ENCODE measurements at regions not wholly inside any gene's neighbourhood (a gene's known extent, or its start where the extent isn't known, plus 50 kb on each side); places are given as distances from the start of the nearest gene placed in this dataset.

DNA sequence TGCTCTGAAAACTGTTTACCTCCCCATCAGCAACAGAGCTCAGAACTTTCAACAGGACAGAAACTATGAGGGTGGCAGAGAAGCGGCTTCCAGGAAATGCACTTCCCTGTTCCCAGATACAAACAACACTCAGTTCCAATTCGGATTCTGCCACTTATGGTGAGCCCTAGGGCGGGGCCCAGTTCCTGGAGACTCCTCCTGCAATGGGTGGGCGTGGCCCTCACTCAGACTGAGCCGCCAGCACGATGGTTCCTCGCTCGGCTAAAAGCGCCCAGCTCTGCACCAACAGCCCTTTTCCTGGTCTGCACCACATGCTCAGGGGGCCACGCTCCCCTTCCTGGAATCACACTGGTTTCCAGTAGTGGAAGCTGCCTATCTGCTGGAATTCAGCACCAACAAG, 314.1 kb downstream of the CTTN start:
- DNase-seq: no peak

DNA sequence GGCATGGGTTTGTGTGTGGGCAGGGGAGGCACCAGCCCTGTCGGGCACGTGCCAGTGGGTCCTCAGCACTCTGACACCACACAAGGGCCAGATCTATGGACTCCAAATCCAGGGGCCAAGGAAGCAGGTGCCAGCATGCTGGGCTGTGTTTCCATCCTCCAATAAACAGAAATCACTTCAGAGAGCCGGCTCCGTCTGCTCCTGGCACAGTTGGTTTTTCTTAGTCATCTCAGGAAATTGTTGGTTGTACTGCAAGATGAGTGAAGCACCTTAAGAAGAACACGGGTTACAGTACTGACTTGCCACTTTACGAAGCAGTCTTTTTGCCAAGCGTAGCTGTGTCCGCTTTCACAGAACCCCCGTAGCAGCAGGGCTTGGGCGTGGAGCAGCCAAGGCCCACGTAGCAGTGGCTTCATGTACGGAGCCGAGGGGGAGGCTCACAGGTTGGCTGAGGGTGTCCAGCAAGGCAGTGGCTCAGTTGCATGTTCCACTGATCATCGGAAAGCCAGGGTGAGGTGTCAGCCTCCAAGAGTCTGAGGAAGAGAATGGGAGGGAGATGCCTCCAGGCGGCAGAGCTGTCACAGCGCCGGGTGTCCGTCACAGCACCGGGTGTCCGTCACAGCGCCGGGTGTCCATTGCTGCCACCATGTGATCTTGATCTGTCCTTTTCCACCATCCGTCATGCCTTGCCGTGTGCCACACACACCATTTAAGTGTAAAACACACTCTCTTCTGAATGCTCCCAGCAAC, 314.9 kb downstream of the CTTN start:
- no peak for DNase-seq

DNA sequence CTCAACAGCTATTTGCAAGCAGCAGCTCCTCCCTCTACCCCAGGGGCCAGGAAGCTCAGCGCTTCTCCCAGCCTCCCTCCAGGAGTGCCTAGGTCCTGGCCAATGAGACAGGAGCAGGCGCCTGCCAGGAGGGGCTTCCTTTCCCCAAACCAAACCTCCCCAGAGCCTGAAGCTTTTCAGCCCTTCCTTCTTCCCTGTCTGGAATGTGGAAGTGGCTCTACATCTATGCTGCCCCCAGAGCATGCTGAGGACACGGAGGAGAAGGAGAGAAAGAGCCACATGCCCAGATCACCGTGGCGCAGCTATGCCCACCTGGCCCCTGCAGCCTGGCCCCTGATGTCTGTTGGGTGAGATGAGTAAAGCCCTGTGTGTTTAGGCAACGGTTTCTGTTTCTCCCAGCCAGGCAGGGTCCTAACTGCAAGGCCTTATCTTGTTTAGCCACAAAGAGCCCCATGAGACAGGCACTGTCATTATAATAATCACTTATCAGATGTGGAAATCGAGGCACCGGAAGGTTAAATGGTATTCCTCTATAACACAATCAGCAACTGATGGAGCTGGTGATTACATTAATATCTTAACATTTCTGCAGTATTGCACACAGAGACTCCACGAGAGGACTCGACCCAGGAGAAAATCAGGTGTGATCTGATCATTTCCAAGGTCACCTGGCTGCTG, 315.8 kb downstream of the CTTN start:
- DNase-seq: no peak

DNA sequence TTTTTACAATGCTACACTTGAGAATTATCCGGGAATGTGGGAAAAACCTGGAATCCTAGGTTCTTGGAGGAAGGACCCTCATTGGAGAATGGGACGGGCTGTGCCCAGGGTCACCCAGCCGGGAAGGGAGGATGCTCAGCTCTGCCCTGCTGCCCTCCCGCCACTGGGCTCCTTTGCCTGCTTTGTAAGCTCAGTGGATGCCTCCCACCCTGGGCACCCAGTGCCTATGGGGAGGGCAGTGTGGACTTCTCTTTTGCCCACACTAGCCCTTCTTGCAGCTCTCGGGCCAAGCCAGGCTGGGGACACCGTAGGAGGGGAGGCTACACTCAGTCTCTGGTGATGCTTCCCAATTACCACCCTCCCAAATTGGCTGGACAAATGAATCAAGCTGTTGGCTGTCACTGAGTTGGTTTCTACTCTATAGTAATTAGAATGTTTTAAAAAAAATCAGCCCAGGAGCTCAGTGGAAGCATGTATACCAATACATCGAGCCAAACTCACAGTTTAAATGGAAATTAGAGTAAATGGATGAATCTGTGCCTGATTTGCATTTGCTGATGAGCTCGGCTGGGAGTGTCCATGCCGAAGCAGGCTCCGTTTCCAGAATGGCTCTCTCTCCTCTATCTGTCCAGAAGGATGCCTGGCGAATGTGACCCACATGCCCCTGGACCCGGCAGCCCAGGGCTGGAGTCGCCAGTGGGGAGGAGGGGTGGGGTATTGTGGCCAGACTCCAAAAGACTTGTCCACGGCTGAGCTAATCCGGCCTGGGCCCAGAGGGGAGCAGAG, 317.0 kb downstream of the CTTN start:
- DNase-seq: no peak

DNA sequence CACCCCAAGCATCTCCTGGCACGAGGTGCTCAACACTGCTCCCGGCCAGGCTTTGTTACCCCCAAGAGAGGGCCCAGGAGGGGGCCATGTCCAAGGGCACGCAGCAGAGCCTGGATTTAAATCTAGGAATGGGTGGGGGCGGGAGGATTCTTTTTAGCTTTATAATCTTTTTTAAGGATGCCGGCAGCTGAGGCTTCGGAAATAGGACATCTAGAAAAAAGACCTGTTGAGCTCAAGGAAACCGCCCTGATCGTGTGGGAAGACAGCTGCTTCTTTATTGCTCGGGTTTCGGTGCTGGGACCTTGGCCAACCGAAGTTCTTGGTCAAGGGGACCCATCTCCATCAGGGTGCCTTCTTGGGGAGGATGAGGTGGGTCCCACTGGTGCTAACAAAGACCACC, 317.9 kb downstream of the CTTN start:
- no peak for DNase-seq

DNA sequence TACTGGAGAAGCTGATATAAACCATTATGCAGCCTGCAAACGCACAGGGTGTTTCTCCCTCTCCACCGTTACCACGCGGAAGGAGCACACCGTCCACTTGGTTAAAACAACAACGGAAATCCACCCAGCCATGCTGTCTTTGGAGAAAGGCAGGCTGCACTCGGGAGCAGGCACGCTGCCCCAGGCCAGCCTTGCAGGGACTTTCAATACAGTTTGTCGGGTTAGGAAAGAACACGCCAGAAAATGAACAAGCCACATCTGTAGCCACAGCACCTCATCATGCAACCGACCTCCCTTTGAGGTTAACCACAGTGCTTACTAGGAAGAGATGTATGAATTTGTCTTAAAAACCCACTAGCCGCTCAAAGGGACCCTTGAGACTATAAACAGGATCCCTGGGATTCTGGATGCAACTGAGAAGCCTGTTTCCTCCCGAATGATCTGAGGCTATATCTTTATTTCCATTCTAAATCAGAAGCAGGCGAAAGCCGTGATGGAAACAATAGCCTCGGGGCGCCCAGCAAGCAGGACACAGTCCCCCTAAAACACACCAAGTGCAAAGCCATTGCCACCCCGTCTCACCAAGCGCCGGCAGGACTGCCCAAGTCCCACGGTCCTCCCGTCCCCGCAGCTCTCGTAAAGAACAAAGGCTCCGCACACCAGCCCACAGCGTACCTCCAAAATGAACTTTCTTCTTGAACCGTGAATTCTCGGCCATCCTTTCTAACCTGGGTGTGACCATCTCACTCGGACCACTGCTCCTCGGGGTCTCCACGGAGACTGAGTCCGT, 318.9 kb downstream of the CTTN start:
- DNase-seq: no peak

DNA sequence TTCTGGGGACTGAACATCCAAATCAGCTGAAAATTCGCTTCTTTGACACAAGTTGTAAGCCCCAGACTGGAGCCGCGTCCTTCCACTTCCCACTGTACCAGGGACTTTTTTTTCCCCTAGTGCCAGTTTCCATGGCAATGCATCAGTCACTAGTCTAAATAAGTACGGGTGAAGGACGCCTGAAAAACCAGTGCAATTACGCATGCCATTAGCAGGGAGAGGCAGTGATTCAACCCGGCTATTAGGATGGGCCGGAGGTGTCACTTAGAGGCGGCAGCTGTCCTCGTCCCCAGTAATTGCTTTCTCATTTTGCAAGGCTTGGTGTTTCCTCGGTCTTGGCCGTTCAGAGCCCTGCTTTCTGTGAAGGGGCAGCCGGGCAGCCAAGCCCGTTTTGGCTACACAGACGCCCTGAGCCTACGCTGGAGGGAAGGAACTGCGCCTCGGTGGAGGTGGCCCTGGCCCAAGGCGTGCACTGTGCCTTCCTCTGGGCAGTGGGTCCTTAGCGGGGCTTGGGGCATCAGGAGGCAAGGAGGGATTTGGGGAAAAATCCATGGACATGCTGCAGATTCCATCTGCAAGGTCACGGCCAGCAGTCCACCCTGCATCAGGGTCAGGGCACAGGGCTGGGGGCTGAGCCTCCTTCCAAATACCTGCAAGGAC, 319.7 kb downstream of the CTTN start:
- DNase-seq: no peak

DNA sequence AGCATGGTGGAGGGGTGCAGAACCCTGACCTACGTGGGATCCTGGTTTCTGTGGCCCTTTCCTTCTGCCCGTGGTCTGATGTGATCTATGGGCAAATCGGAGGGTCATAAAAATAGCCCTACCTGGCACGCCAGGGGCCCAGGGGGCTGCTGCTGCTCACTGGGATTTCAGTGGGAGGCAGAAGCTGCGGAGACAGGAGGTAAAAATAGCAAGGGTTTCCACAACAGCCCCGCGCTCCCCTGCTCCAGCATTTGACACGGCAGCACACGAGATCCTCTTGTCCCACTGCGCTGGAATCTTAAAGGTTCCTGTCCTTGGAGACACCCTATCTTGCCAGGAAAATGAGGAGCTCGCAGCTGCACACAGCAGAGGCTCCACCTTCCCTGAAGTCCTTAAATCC, 321.2 kb downstream of the CTTN start:
- DNase-seq: no peak

DNA sequence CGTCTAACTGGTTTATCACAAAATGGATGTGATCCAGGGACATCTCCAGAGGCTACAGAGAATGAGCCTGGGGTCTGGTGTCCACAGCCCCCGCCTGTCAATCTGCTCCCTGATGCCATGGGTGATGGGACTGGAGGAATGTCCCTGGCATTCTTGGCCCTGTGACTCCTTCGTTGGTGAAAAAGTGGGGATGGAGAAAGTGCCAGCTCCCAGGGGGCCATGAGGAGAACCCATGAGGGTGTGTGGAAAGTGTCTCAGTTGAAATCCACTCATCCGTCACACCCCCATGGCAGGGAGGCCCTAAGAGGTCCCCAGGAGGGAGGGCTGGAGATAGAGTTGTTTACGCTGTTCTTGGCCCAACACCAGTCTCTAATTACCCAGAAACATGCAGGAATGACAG, 322.0 kb downstream of the CTTN start:
- no peak for DNase-seq

DNA sequence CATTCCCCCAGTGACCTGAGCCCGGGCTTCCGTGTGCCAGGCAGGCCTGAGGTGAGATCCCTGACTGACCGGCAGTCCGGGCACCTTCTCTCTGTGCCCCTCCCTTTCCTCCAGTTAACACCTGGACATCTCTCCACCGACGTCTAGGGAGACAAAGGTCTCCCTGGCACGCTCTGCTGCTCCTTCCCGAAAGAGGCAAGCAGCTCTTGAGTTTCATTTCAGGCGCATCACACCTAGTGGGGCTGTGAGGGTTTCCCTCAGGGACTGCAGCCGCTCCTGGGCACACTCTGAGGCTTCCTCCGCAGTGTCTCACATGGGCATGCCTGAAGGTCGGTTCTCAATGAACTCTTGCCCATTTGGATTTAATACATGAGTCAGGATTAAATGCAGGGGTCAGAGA, 322.7 kb downstream of the CTTN start:
- no peak for DNase-seq

DNA sequence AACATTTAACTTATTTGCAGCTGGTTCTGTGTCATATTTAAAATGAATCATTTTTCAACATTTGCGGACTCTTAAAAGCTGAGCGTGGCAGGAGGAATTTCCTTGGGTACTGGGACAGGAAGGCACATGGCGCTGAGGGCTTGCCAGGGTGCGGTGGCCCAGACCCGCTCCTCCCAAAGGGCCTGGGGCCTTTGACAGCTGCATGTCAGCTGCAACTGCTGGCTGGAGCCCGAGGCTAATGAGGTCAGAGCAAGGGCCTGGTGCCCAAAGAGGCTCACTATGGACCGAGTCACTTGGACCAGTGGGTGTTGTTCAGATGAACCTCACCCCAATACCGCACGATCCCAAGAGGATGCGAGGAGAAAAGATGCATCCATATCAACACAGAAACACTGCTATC, 326.9 kb downstream of the CTTN start:
- no peak for DNase-seq

DNA sequence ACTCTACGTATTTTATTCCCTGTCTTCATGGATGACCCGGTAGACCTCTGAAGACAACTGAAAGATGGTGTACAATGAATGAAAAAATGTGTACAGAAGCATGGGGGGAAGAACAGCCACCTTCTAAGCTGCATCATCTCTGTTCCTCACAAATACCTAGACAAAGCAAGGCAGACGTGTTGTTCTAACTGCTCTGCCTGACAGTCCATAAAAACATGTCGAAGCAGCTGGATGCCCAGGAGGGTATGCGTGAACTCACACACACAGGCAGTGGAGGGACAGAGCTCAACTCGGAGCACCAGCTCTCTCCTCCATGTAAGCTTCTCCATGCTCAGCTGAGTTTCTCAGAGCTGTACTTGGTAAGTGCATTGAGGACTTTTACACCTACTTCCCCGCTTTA, 327.4 kb downstream of the CTTN start:
- no peak for DNase-seq

DNA sequence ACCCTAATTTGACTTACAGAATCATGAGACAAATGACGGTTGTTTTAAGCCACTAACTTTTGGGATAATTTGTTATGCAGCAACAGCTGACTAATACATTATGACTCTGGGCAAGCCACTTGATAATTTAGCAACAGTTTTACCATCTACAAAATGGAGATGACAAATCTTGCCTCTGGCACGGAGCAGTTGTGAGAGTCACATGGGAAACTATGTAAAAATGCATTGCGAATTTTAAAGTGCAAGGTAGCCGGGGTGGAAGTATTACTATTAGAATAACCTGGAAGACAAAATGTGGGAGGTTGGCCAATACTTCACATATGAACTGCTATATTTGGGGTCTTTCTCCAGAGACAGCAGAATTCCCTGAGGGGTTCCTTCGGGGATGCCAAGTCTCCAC, 328.7 kb downstream of the CTTN start:
- DNase-seq: no peak

DNA sequence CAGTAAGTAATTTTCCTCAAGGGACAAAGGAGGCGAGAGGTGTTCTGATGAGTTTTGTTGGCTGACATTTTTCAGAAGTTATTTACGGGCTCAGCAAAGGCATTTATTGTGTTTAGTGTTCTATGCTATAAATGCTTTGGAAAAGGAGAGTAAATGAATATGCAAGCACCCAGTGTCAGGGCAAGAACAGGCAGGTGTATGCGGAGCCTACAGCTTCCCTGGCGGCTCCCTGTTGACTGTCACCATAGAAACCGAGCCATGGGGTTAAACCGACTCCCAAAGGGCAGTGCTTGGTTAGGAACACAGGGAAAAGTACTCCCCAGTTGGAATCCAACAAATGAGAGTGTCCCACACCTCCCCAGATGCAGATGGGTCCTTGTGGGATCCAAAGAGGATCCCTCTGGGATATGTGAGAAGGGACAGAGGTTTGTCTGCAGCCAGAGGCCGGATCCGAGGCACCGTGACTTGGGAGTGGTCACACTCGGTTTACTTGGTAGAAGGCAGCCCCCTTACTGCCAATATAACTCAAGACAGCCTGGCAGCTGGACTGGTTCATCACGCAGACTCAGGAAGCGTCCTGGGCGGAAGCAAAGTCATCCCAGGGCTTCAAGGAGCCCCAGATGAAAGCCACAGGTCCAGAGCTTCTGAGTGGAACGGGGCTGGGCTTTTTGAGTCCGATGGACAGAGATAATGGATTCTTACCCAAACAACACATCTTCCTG, 329.7 kb downstream of the CTTN start:
- DNase-seq: no peak

DNA sequence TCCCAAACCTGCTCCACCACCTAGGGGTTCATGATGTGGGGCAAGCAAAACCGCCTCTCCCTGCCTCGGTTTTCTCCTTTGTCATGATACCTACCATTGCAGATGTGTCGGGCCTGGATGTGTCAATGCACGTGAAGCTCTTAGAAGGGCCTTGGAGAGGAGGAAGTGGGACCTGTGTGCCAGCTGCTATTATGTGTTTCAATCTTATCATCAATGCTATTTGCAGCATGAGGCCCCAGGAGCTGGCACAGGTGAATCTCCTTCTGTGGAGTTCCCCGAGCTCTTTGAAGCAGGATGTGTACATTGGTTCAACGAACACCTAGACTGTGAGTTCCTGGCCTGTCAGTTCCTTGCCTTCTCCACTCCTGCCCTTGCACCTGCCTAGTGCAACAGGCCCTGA, 331.6 kb downstream of the CTTN start:
- no peak for DNase-seq

DNA sequence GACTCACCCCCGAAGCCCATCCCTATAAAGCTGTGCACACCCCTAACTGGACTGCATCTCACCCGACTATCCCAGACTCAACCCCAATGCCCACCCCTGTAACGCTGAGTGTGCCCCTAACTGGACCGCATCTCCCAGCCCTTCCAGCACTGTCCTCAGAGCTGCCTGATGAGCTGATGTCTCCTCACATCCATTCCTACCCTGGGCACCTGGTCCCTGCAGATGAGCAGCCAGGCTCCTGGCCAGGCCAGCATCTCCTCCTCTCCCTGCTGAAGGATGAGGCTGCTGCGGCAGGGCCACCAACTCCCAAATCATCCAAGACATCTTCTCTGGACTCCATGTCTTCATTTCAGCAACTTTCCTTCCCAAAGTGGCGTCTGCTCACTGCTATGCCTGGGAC, 332.1 kb downstream of the CTTN start:
- no peak for DNase-seq

DNA sequence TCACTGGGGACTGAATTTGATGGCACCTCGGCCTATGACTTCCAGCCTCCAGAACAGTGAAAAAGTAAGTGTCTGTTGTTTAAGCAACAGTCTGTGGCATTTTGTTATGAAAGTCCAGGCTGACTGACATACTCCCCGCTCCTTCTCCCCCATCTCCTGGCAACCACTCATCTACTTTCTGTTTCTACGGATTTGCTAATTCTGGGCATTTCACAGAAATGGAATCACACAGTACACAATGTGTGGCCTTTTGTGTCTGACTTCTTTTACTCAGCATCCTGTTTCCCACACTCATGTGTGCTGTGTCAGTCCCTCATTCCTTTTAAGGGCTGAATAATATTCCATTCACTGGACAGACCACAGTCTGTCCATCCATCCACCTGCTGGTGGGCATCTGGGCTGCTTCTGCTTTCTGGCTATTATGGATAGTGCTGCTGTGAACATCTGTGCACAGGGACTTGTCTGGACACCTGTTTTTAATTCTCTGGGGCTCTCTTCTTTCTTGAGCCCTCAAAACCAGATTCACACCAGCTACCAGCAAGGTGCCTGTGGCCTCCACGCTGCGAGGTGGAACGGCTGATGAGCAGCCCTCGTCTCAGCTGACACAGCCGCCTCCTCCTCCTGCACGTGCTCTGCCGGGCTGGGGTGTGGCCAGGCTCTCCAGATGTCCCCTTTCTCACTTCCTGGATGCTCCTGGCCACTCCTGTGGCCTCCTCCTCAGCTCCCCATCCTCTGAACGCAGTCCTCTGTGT, 333.1 kb downstream of the CTTN start:
- DNase-seq: no peak

DNA sequence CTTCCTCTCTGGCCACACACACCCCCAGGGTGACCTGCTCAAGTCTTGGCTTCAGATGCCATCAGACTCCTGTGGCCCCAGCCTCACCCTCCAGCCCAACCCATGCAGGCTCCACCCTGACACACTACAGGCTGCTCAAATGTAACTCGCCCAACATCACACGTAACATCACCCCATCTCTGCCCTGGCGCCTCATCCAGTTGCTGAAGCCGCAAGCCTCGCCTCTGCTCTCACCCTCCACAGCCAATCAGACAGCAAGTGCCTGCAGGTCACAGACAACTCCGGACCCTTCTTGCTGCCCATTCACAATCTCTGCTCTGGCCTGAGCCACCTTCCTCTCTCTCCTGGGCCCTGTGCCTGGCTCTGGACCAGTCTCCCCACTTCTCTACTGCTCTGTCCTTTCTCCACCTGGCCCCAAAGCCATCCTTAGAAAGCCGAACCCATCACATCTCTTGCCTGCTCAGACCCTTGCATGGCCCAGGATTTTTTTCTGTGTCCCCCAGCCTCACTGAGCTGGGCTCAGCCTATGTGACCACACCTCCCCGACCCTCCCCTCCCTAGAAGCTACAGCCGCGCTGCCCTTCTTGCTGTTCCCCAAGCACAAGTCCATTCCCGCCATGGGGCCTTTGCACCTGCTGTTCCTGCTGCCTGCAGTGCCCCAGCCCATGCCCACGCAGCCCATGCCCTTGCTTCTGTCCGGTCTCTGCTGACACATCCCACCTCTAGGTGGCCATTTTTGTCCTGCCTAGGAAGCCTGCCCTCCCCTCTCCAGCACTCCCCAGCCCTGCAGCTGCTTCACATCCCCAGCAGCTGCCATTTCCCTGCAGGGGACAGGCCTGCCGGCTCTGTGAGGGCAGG, 333.9 kb downstream of the CTTN start:
- no peak for DNase-seq

DNA sequence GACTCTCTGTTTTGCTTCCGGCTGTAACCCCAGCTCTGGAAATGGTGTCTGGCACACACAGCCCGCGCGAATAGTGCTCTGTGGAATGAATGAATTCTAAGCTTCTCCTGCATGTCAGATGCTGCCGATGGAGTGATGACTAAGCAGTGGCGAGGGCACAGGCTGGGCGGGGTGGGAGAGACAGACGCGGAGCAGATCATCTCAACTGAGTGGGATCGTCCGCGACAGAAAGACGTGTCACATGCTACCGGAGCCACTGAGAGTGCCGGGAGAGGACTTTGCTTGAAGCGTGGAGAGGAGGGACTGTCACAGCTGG, 334.5 kb downstream of the CTTN start:
- no peak for DNase-seq

All from CD4-positive, alpha-beta T cell treated with Interleukin-21 for 1 hour (primary cell).